MM.1S (cell line): ENCODE measurements at regions not wholly inside any gene's neighbourhood (a gene's known extent, or its start where the extent isn't known, plus 50 kb on each side); places are given as distances from the start of the nearest gene placed in this dataset.

ENCODE experiments used
- DNase-seq: peaks from one replicate; pipeline ENCODE4 v3.0.0-alpha.2; 2015
- H2AFZ ChIP-seq: fragments of 300-600 bp; sonication (generic); 2 replicates; pipeline ENCODE4 v1.6.0; 2016; ENCODE audit warnings: antibody characterized with exemption, low read length
- H3F3A ChIP-seq: fragments of 300-600 bp; sonication (generic); 2 replicates; pipeline ENCODE4 v1.6.1; 2016; ENCODE audit warnings: mild to moderate bottlenecking, antibody characterized with exemption, low read length, moderate library complexity, mixed read lengths; ENCODE audit not compliant: insufficient read depth
- H3K27ac ChIP-seq: fragments of 300-600 bp; sonication (generic); 2 replicates; pipeline ENCODE4 v1.5.1; 2016; ENCODE audit warnings: mild to moderate bottlenecking, low read length
- H3K27me3 ChIP-seq: fragments of 300-600 bp; sonication (generic); replicated peaks from 2 replicates; pipeline ENCODE4 v1.6.0; 2016; ENCODE audit warnings: low read length; ENCODE audit not compliant: insufficient read depth
- H3K36me3 ChIP-seq: fragments of 300-600 bp; sonication (generic); replicated peaks from 2 replicates; pipeline ENCODE4 v1.6.1; 2016; ENCODE audit warnings: mild to moderate bottlenecking, low read length, mixed read lengths; ENCODE audit not compliant: insufficient read depth
- H3K4me1 ChIP-seq: fragments of 300-600 bp; sonication (generic); 2 replicates; pipeline ENCODE4 v1.6.1; 2016; ENCODE audit warnings: low read length, mixed read lengths
- H3K4me2 ChIP-seq: fragments of 300-600 bp; sonication (generic); 2 replicates; pipeline ENCODE4 v1.6.0; 2016; ENCODE audit warnings: low read depth, low read length
- H3K4me3 ChIP-seq: fragments of 300-600 bp; sonication (generic); 2 replicates; pipeline ENCODE4 v1.5.1; 2016; ENCODE audit warnings: low read length, mixed read lengths
- H3K79me2 ChIP-seq: fragments of 300-600 bp; sonication (generic); 2 replicates; pipeline ENCODE4 v1.6.1; 2016; ENCODE audit warnings: mixed run types, low read length, mixed read lengths
- H3K9ac ChIP-seq: fragments of 300-600 bp; sonication (generic); 2 replicates; pipeline ENCODE4 v1.6.1; 2016; ENCODE audit warnings: low read length, mixed read lengths
- H3K9me2 ChIP-seq: fragments of 300-600 bp; sonication (generic); replicated peaks from 2 replicates; pipeline ENCODE4 v1.6.1; 2016; ENCODE audit warnings: mild to moderate bottlenecking, low read length, mixed read lengths; ENCODE audit not compliant: insufficient read depth
- H3K9me3 ChIP-seq: fragments of 300-600 bp; sonication (generic); replicated peaks from 2 replicates; pipeline ENCODE4 v1.6.1; 2016; ENCODE audit warnings: mild to moderate bottlenecking, low read length, mixed read lengths; ENCODE audit not compliant: insufficient read depth
- H4K20me1 ChIP-seq: fragments of 300-600 bp; sonication (generic); 2 replicates; pipeline ENCODE4 v1.6.1; 2016; ENCODE audit warnings: mild to moderate bottlenecking, low read length, moderate library complexity, mixed read lengths; ENCODE audit not compliant: insufficient read depth
- EZH2 ChIP-seq: fragments of 300-600 bp; sonication (generic); optimal IDR thresholded peaks from 2 replicates; pipeline ENCODE3; 2017; ENCODE audit warnings: low read depth, mild to moderate bottlenecking, antibody characterized with exemption, low read length, mixed read lengths
- EZH2phosphoT487 ChIP-seq: fragments of 300-600 bp; sonication (generic); IDR thresholded peaks from 2 replicates; pipeline ENCODE4 v1.6.1; 2018; ENCODE audit warnings: antibody characterized with exemption, low read length
- TF ChIP-seq, protein P1 (sequence below): fragments of 300-600 bp; sonication (generic); IDR thresholded peaks from 2 replicates; pipeline ENCODE4 v1.5.1; 2016; ENCODE audit warnings: antibody characterized with exemption, low read length, mixed read lengths

DNA sequence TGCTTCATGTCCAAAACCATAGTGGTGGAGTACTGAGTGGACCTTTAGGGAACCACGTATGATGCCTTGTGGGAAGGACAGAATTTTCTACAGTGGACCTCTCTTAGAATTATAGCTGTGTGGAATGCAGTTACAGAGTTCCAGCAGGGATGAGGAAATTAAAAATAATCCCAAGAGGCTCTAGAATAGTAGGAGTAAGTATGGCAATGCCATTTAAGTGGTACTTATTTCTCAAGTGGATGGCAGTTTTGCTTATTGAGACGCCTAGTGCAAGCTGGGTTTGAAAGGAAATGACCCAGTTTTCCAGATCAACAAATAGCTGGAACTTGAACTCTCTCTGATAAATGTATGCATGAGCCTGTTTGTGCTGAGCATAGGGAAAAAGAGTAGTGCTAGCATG, 431.6 kb downstream of the PRR16 start:
- no peaks in the 10 kb centered on the region for H3K79me2 ChIP-seq
- no peak overlapping the region for H3K27ac ChIP-seq
- H3K4me2 ChIP-seq: no peak overlapping the region
- no peaks in the 10 kb centered on the region for H3K27me3 ChIP-seq
- H3K4me3 ChIP-seq: no peak overlapping the region
- no peak overlapping the region for H2AFZ ChIP-seq
- H4K20me1 ChIP-seq: no peaks in the 10 kb centered on the region
- TF ChIP-seq EZH2: no peak
- TF ChIP-seq, protein P1, sequence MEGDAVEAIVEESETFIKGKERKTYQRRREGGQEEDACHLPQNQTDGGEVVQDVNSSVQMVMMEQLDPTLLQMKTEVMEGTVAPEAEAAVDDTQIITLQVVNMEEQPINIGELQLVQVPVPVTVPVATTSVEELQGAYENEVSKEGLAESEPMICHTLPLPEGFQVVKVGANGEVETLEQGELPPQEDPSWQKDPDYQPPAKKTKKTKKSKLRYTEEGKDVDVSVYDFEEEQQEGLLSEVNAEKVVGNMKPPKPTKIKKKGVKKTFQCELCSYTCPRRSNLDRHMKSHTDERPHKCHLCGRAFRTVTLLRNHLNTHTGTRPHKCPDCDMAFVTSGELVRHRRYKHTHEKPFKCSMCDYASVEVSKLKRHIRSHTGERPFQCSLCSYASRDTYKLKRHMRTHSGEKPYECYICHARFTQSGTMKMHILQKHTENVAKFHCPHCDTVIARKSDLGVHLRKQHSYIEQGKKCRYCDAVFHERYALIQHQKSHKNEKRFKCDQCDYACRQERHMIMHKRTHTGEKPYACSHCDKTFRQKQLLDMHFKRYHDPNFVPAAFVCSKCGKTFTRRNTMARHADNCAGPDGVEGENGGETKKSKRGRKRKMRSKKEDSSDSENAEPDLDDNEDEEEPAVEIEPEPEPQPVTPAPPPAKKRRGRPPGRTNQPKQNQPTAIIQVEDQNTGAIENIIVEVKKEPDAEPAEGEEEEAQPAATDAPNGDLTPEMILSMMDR: no peak
- no peak for TF ChIP-seq EZH2phosphoT487
- no peaks in the 10 kb centered on the region for H3K9me2 ChIP-seq
- no peaks in the 10 kb centered on the region for H3F3A ChIP-seq
- H3K4me1 ChIP-seq: no peaks in the 10 kb centered on the region
- H3K9ac ChIP-seq: no peak overlapping the region
- no peaks in the 10 kb centered on the region for H3K9me3 ChIP-seq
- no peaks in the 10 kb centered on the region for H3K36me3 ChIP-seq
- no peak for DNase-seq

DNA sequence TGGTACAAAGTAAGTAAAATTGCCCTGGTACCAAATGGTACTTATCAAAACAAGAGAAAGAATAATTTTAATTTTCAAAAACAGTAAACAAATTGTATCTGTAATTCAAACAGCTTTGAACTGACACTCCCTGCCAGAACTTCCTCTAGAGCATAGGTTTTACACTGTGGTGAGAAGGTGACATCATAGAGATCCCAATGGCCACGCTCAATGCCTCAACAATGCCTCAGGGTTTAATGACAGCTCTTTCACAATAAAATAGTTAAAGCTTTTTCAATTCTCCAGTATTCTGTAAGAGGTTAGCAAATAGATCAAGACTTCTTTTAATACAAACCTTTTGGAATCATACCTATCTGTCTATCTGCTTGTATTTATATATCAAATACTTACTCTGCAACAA, 437.1 kb downstream of the PRR16 start:
- TF ChIP-seq, protein P1: no peak
- TF ChIP-seq EZH2 (no peak), EZH2phosphoT487 (no peak)
- Histone ChIP-seq H3K4me1 (no peaks in the 10 kb centered on the region), H3K4me2 (no peak overlapping the region), H3K9ac (no peak overlapping the region), H3K4me3 (no peak overlapping the region), H3K27me3 (no peaks in the 10 kb centered on the region), H3K27ac (no peak overlapping the region), H3K9me2 (no peaks in the 10 kb centered on the region), H3K9me3 (no peaks in the 10 kb centered on the region), H4K20me1 (no peaks in the 10 kb centered on the region), H3F3A (no peaks in the 10 kb centered on the region), H3K36me3 (no peaks in the 10 kb centered on the region), H3K79me2 (no peaks in the 10 kb centered on the region), H2AFZ (no peak overlapping the region)
- DNase-seq: no peak

DNA sequence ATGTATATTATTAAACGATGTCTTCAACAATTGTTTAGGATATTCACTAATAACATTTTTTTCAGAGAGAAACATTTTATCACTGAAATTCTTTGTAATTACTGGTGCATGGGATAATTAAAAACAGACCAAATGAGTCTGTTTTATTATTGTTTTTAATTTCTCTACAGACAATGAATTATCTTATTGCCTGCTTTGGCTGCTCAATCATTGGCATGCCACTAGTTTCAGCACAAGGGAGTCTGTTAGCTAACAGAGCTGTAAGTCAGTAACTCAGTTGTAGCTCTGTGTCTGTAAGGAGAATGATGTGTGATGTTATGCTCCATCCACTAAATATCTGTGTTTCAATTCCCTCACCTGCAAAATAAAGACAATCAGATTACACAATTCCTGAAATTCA, 443.9 kb downstream of the PRR16 start:
- H3K4me3 ChIP-seq: no peak overlapping the region
- TF ChIP-seq EZH2 (no peak), EZH2phosphoT487 (no peak)
- TF ChIP-seq, protein P1: no peak
- H3K27ac ChIP-seq: no peak overlapping the region
- H3K9me3 ChIP-seq: no peaks in the 10 kb centered on the region
- H2AFZ ChIP-seq: no peak overlapping the region
- no peak overlapping the region for H3K9ac ChIP-seq
- H3K79me2 ChIP-seq: no peaks in the 10 kb centered on the region
- H3K36me3 ChIP-seq: no peaks in the 10 kb centered on the region
- H3K4me2 ChIP-seq: no peak overlapping the region
- H3K4me1 ChIP-seq: no peaks in the 10 kb centered on the region
- no peaks in the 10 kb centered on the region for H3F3A ChIP-seq
- no peak for DNase-seq
- H4K20me1 ChIP-seq: no peaks in the 10 kb centered on the region
- H3K9me2 ChIP-seq: no peaks in the 10 kb centered on the region
- H3K27me3 ChIP-seq: no peaks in the 10 kb centered on the region
